HEK293 (cell line): ENCODE measurements at regions not wholly inside any gene's neighbourhood (a gene's known extent, or its start where the extent isn't known, plus 50 kb on each side); places are given as distances from the start of the nearest gene placed in this dataset.

ENCODE experiments used
- MYNN ChIP-seq: fragments of 450-650 bp; formaldehyde crosslinking; IDR thresholded peaks from 2 replicates; pipeline ENCODE4 v1.5.1; 2016; ENCODE audit warnings: missing biosample characterization, missing genetic modification characterization, borderline replicate concordance
- SALL2 ChIP-seq: fragments of 450-650 bp; formaldehyde crosslinking; IDR thresholded peaks from 2 replicates; pipeline ENCODE4 v1.5.0; 2017; ENCODE audit warnings: missing biosample characterization, mild to moderate bottlenecking, missing genetic modification characterization, borderline replicate concordance
- ZBTB21 ChIP-seq: fragments of 450-650 bp; formaldehyde crosslinking; IDR thresholded peaks from 2 replicates; pipeline ENCODE4 v1.5.1; 2017; ENCODE audit warnings: missing biosample characterization, missing genetic modification characterization
- ZBTB8A ChIP-seq: fragments of 450-650 bp; formaldehyde crosslinking; IDR thresholded peaks from 2 replicates; pipeline ENCODE4 v1.5.1; 2016; ENCODE audit warnings: missing biosample characterization, missing genetic modification characterization
- ZNF274 ChIP-seq, 2 experiments: fragments of 200-500 bp in 1 of 2; fragments of 450-650 bp in 1 of 2; sonication (Bioruptor generic) in 1 of 2; formaldehyde crosslinking in 1 of 2; IDR thresholded peaks; 2 replicates each; pipeline versions ENCODE4 v1.5.1 to v1.6.1; 2014 to 2016; ENCODE audit warnings: borderline replicate concordance in 1 of 2, inconsistent platforms in 1 of 2, low read length in 1 of 2, missing biosample characterization in 1 of 2, missing genetic modification characterization in 1 of 2
- ZNF302 ChIP-seq: fragments of 450-650 bp; formaldehyde crosslinking; IDR thresholded peaks from 2 replicates; pipeline ENCODE4 v1.5.1; 2016; ENCODE audit warnings: missing biosample characterization, missing genetic modification characterization, low read depth
- ZNF548 ChIP-seq: fragments of 450-650 bp; formaldehyde crosslinking; IDR thresholded peaks from 2 replicates; pipeline ENCODE4 v1.5.1; 2016; ENCODE audit warnings: missing biosample characterization, missing genetic modification characterization
- ZNF623 ChIP-seq: fragments of 450-650 bp; formaldehyde crosslinking; IDR thresholded peaks from 2 replicates; pipeline ENCODE4 v1.5.1; 2016; ENCODE audit warnings: missing biosample characterization, missing genetic modification characterization
- ZNF677 ChIP-seq: fragments of 450-650 bp; IDR thresholded peaks from 2 replicates; pipeline ENCODE4 v1.5.0; 2018; ENCODE audit warnings: missing biosample characterization, mild to moderate bottlenecking, missing genetic modification characterization, moderate library complexity
- ZNF747 ChIP-seq: fragments of 450-650 bp; formaldehyde crosslinking; IDR thresholded peaks from 2 replicates; pipeline ENCODE4 v1.5.1; 2016; ENCODE audit warnings: missing biosample characterization, missing genetic modification characterization
- TF ChIP-seq, protein P1 (sequence below): fragments of 450-650 bp; formaldehyde crosslinking; IDR thresholded peaks from 2 replicates; pipeline ENCODE4 v1.5.1; 2016; ENCODE audit warnings: missing biosample characterization, missing genetic modification characterization, low read depth
- TF ChIP-seq, protein P2 (sequence below): fragments of 450-650 bp; formaldehyde crosslinking; IDR thresholded peaks from 2 replicates; pipeline ENCODE4 v1.5.1; 2016; ENCODE audit warnings: missing biosample characterization, missing genetic modification characterization
- TF ChIP-seq, protein P3 (sequence below): fragments of 450-650 bp; formaldehyde crosslinking; IDR thresholded peaks from 2 replicates; pipeline ENCODE4 v1.5.1; 2016; ENCODE audit warnings: missing biosample characterization, missing genetic modification characterization, low read depth
- TF ChIP-seq, protein P4 (sequence below): IDR thresholded peaks from 2 replicates; pipeline ENCODE4 v1.6.1; 2011; ENCODE audit warnings: mild to moderate bottlenecking, low read depth, low read length, borderline replicate concordance

DNA sequence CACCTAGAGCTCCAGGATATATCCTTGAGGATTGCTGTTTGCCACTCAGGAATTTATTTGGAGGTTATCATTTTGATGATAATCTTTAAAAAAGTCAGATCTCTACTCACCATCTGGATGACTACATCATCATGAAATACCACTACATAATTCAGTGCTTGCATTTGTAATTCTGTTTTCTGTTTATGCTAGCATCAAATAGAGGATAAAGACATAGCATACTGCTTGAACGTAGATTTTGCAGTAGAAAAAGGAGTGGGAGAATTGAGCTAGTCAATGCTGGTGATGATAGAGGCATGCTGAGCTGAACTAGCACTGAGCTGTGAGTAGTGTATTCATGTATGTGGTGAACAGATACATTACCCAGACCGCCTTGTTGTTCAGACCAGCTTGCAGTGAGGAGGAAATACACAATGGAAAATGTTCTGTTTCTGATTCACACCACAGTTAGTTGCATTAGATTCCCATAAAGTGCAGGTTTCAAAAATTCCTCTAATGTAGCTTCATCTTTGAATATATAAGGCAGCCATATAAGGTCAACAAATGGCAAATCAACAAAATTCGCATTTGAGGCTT, 68.8 kb upstream of the CDC42EP3 start:
- TF ChIP-seq, protein P1, sequence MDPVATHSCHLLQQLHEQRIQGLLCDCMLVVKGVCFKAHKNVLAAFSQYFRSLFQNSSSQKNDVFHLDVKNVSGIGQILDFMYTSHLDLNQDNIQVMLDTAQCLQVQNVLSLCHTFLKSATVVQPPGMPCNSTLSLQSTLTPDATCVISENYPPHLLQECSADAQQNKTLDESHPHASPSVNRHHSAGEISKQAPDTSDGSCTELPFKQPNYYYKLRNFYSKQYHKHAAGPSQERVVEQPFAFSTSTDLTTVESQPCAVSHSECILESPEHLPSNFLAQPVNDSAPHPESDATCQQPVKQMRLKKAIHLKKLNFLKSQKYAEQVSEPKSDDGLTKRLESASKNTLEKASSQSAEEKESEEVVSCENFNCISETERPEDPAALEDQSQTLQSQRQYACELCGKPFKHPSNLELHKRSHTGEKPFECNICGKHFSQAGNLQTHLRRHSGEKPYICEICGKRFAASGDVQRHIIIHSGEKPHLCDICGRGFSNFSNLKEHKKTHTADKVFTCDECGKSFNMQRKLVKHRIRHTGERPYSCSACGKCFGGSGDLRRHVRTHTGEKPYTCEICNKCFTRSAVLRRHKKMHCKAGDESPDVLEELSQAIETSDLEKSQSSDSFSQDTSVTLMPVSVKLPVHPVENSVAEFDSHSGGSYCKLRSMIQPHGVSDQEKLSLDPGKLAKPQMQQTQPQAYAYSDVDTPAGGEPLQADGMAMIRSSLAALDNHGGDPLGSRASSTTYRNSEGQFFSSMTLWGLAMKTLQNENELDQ (tag by site-specific recombination) = no peak
- TF ChIP-seq ZBTB8A (no peak), ZNF623 (no peak), ZNF274 (IDR thresholded peaks at IDR 0.05; ENCODE audit: low read length) (no peak), ZNF274 (tag by site-specific recombination; IDR thresholded peaks at IDR 0.05; ENCODE audit: borderline replicate concordance) (no peak), MYNN (tag by site-specific recombination) (no peak), ZNF302 (tag by site-specific recombination) (no peak), ZNF747 (tag by site-specific recombination) (no peak), ZNF677 (tag by site-specific recombination) (no peak), ZNF548 (tag by site-specific recombination) (no peak), SALL2 (tag by site-specific recombination) (no peak), ZBTB21 (no peak)
- TF ChIP-seq, protein P2, sequence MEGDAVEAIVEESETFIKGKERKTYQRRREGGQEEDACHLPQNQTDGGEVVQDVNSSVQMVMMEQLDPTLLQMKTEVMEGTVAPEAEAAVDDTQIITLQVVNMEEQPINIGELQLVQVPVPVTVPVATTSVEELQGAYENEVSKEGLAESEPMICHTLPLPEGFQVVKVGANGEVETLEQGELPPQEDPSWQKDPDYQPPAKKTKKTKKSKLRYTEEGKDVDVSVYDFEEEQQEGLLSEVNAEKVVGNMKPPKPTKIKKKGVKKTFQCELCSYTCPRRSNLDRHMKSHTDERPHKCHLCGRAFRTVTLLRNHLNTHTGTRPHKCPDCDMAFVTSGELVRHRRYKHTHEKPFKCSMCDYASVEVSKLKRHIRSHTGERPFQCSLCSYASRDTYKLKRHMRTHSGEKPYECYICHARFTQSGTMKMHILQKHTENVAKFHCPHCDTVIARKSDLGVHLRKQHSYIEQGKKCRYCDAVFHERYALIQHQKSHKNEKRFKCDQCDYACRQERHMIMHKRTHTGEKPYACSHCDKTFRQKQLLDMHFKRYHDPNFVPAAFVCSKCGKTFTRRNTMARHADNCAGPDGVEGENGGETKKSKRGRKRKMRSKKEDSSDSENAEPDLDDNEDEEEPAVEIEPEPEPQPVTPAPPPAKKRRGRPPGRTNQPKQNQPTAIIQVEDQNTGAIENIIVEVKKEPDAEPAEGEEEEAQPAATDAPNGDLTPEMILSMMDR = no peak
- TF ChIP-seq, protein P3, sequence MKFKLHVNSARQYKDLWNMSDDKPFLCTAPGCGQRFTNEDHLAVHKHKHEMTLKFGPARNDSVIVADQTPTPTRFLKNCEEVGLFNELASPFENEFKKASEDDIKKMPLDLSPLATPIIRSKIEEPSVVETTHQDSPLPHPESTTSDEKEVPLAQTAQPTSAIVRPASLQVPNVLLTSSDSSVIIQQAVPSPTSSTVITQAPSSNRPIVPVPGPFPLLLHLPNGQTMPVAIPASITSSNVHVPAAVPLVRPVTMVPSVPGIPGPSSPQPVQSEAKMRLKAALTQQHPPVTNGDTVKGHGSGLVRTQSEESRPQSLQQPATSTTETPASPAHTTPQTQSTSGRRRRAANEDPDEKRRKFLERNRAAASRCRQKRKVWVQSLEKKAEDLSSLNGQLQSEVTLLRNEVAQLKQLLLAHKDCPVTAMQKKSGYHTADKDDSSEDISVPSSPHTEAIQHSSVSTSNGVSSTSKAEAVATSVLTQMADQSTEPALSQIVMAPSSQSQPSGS (tag by site-specific recombination) = no peak
- TF ChIP-seq, protein P4, sequence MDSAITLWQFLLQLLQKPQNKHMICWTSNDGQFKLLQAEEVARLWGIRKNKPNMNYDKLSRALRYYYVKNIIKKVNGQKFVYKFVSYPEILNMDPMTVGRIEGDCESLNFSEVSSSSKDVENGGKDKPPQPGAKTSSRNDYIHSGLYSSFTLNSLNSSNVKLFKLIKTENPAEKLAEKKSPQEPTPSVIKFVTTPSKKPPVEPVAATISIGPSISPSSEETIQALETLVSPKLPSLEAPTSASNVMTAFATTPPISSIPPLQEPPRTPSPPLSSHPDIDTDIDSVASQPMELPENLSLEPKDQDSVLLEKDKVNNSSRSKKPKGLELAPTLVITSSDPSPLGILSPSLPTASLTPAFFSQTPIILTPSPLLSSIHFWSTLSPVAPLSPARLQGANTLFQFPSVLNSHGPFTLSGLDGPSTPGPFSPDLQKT = no peak
